KOPT-K1 (cell line): ENCODE measurements at regions not wholly inside any gene's neighbourhood (a gene's known extent, or its start where the extent isn't known, plus 50 kb on each side); places are given as distances from the start of the nearest gene placed in this dataset.

Source experiments
- H3K27ac ChIP-seq: fragments of 200-600 bp; sonication (generic); 2 replicates; pipeline ENCODE4 v1.5.1; 2016; ENCODE audit warnings: antibody characterized with exemption, mild to moderate bottlenecking, low read depth, low read length; ENCODE audit not compliant: poor library complexity, severe bottlenecking
- H3K36me3 ChIP-seq: fragments of 200-600 bp; sonication (generic); 2 replicates; pipeline ENCODE4 v1.5.1; 2017; ENCODE audit warnings: antibody characterized with exemption, mild to moderate bottlenecking, low read length, moderate library complexity; ENCODE audit not compliant: insufficient read depth
- H3K9me3 ChIP-seq: fragments of 200-600 bp; sonication (generic); 2 replicates; pipeline ENCODE4 v1.5.1; 2017; ENCODE audit warnings: antibody characterized with exemption, low read length, mild to moderate bottlenecking; ENCODE audit not compliant: insufficient read depth, poor library complexity, severe bottlenecking

DNA sequence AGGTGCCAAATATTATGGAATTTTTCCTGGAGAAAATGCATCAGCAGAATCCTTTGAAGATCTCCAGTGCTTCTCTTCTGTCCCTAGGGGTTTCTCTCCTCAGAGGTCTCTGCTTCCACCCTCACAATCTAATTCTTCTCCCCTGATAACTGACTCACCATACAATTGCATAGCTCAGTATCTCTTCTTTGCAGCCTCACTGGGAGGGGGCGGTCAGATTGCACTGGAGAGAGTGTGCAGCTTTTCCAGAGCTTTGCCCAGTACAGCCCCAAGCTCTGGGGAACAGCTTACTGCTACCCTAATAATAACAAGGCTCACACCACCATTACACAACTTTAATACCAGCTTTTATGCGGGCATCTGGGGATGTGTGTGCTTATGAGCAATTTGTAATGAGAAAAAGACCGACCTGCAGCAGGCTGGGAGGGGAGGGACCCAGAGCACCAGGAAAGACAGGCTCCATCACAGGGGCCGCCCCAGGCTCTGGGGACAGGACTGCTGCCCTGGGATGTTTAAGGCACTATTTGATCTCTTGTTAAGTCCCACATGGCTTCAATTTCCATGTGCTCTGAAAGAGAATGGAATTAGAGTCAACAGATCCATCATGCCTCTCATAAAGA lies 276.6 kb upstream of the SIX2 start:
- no peaks in the 10 kb centered on the region for H3K36me3 ChIP-seq
- no peaks in the 10 kb centered on the region for H3K9me3 ChIP-seq
- no peak overlapping the region for H3K27ac ChIP-seq

DNA sequence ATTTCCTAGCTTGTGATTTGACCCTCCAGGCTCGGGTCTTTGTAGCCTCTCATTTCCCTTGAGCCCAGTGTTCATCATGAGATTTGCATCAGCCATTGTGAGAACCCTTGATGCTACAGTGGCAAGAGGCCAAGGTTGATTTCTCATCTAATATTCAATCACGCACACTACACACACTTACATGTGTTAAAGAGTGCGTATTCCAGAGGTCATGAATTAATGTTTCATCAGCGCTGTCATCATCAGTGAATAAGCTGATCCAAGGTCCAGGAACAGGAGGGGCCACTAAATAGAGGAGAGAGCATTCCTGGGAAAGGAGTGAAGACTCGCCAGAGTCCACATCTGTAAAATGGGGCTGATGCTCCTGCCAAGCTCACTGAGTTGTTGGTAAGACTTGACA lies 276.1 kb upstream of the SIX2 start:
- Histone ChIP-seq H3K9me3 (no peaks in the 10 kb centered on the region), H3K36me3 (no peaks in the 10 kb centered on the region), H3K27ac (no peak overlapping the region)

DNA sequence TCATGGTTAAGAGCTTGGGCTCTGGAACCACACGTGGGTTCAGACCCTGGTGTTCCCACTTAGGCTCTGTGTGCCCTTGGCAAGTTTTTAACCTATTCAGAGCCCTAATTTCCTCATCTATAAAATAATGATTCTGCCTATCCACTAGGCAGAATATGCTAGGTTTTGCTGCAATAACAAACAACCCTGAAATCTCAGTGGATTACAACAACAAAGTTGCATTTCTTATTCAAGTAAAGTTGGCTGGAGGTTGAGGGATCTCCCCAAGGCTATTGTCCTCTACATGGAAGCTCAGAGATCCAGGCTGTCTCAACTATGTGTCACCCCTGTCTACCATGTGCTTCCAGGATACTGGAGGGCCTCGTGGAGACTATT lies 275.4 kb upstream of the SIX2 start:
- no peak overlapping the region for H3K27ac ChIP-seq
- no peaks in the 10 kb centered on the region for H3K36me3 ChIP-seq
- H3K9me3 ChIP-seq: no peaks in the 10 kb centered on the region

DNA sequence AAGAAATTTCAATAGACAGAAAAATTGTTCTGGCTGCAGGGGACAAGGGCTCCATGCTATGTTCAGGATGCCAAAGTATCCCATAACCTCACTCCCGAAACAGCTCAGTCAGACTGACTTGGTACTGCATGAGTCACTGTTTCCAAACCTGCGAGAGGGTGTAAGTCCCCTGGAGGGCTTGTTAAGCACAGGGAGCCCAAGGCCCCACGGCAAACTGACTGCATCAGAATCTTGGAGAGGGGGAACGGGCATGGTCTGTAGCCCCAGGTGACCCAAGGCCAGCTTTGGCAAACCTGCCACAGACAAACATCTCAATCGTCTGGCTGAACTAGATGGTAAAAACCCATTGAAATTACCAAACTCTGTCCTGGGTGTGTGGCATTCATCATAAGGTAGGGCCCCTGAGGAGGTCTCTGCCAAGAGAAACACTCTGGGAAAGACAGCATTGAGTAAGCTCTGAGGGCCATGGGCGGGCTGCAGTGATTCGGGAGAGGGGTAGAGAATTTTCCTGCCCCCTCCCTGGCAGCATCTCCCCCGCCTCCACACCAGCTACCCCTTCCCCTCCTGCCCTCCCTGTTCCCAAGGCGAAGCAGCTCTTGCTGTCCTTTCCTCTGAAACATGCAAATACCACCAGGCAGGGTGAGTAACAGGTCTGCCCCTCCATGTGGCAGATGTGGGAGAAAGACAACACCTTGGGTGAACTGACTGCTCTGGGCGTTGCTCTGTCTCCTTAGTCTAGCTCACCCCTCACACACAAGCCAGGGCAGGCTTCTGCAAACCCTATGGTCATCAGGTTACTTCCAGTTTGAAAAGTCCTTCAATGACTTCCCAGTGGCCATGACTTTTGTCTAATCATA lies 274.7 kb upstream of the SIX2 start:
- H3K9me3 ChIP-seq: no peaks in the 10 kb centered on the region

DNA sequence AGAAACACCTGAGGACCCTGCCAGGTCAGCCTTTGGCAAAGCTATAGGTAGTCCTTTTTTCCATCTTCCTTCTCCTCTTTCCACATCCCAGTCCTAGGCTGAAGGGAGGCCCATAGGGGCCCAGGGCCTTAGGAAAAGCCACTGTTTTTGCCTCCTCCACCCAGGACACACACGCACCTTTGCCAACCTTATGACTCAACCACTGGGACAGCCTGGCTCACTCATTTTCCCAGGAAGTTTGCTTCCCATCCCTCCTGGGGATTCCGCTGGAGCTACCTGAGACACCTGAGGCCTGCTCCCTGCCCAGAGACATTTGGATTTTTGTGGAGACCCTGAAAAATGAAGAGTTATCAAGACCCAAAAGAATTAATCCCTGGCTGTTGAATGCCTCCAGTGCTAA lies 273.4 kb upstream of the SIX2 start:
- Histone ChIP-seq H3K36me3 (no peaks in the 10 kb centered on the region), H3K9me3 (no peaks in the 10 kb centered on the region), H3K27ac (no peak overlapping the region)

More for the DNA sequence above, 274.7 kb upstream of the SIX2 start:
- H3K36me3 ChIP-seq: no peaks in the 10 kb centered on the region
- H3K27ac ChIP-seq: no peak overlapping the region

DNA sequence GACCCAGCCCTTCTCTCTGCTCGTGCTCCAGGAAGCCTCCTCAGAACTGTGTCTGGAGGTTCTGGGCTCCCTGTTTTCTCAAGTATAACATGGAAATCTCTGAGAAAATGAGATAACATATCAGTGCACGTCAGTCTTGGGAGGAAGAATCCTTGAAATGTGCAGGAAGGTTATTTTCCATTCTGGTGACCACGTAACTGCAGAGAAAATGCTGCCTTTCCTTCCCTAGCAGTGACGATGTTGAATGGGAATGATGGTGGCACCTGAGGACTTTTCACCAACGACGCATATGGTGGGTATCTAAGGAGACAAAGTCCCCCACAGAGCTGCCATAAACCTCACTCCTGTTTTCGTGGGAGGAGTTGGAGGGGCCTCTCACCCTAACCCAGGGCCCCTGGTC lies 272.1 kb upstream of the SIX2 start:
- Histone ChIP-seq H3K36me3 (no peaks in the 10 kb centered on the region), H3K9me3 (no peaks in the 10 kb centered on the region), H3K27ac (no peak overlapping the region)

DNA sequence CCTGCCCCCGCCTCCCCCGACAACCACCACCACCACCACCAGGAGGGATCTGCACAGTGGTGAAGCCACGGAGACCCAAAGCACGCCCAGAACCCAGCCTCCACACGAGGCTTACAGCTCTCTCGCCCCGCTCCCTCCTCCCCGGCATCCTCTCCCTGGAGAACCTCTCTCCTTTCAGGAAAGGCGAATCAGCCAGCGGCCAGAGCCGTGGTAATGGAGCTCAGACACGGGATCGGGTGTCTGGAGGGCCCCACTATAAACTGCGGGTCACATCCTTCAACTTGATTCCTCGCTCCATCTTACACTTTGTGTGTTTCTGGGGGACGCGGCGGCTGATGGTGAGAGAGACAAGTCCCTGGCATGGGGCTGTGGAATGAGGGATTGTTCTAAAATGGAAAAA lies 271.5 kb upstream of the SIX2 start:
- Histone ChIP-seq H3K27ac (no peak overlapping the region), H3K36me3 (no peaks in the 10 kb centered on the region), H3K9me3 (no peaks in the 10 kb centered on the region)

DNA sequence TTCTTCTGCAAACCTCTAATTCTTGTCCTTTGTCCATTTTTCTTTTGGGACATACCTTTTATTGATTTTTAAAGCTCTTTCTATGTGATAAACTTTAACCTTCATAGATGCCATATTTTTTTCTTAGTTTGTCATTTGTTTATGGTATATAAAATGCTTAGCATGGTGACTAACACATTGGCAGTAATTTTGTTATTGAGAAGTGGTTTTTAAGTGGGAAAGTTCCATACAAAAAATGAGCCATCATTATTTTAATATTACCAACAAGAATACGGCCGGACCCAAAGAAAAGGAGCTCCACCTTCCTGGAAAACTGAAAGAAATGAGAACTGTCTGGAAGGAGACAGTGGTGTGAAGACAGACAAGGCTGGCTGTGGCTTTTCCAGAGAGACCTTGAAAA lies 270.1 kb upstream of the SIX2 start:
- no peaks in the 10 kb centered on the region for H3K36me3 ChIP-seq
- no peaks in the 10 kb centered on the region for H3K9me3 ChIP-seq
- no peak overlapping the region for H3K27ac ChIP-seq

DNA sequence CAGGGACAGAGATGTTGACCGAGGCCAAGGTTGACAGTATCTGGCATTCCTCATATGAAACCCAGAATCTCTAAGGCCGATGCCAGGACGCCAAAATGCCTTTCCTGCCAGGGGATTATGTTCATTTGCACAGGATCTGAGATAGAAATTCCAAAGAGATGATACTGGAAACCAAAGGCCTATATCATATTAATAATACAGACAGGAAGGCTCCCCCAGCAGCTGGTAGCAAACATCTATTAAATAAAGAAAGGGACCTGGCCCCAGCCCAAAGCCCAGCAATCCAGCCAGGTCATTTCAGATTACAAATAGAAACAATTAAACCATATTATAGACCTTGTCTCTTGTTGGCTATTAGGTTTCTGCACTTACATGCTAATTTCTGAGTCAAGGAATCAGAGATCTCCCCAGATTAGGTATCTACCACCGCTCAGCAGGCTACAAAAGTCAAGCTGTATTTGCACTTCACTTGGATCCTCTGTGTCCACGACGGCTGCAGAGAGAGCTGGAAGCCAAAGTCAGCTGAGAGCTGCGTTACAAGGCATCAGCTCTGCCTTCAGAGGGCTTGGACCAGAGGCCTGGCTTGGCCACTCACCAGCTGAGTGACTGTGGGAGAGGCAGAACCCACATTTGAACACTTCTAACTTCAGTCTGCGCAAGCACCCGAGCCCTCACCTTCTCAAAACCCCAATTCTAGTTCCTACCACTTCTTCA lies 269.3 kb upstream of the SIX2 start:
- no peaks in the 10 kb centered on the region for H3K9me3 ChIP-seq
- H3K36me3 ChIP-seq: no peaks in the 10 kb centered on the region
- H3K27ac ChIP-seq: no peak overlapping the region

DNA sequence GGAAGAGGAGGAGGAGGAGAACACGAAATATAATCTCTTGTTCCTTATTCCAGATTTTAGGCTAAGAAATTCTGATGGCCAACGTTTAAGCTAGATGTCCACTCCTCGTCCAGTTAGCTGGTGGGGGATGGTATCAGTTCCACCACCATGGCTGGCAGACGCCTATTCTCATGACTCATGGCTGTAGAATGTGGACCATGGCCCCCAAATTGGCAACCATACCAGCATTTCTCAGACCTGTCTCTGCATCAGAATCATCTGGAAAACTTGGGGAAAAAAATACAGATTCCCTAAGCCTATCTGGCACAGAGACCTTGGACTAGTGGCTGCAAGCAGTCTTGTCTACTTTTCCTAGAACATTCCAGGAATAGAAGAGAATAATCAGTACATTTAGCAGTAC lies 267.7 kb upstream of the SIX2 start:
- Histone ChIP-seq H3K27ac (no peak overlapping the region), H3K9me3 (no peaks in the 10 kb centered on the region), H3K36me3 (no peaks in the 10 kb centered on the region)

DNA sequence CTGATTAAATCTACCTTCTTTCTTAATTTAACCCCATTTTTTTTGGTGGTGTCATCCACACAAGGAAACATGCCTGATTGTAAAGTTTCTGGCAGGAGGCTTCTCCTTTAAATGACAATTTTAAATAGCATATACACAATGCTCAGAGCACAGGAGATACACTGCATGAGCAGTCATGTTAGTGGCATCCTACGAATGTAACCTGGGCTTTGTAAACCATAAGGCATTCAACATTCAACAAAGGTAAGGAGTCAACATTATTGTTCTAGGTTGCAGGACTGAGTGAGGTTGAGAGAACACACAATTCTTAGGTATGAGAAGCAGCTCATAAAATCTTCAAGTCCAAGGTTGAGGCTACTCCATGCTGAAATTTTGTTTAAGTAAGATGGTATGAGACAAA lies 266.6 kb upstream of the SIX2 start:
- no peaks in the 10 kb centered on the region for H3K36me3 ChIP-seq
- H3K9me3 ChIP-seq: no peaks in the 10 kb centered on the region
- no peak overlapping the region for H3K27ac ChIP-seq

DNA sequence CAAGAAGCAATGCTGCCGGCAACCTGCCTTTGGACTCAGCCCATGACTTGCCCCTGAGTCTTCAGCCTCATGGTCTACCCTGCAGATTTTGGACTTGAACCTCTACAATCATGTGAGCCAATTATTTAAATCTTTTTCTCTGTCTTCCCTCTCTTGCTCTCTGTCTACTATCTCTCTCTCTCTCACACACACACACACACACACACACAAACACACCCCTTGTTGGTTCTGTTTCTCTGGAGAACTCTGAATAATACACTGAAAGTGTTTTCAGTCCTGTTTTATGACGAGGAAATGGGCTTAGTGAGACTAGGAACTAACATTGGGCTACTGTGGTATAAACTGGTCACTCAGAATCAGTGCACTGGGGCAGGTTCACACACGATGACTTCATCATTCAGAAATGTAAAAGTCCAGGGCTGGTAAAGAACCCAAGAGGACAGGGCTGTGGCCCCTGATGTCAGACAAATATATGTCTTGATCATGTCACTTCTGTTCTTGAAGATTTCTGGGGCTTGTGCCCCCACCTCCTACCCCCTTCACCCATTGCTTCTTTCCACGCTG lies 266.1 kb upstream of the SIX2 start:
- Histone ChIP-seq H3K27ac (no peak overlapping the region), H3K36me3 (no peaks in the 10 kb centered on the region)

DNA sequence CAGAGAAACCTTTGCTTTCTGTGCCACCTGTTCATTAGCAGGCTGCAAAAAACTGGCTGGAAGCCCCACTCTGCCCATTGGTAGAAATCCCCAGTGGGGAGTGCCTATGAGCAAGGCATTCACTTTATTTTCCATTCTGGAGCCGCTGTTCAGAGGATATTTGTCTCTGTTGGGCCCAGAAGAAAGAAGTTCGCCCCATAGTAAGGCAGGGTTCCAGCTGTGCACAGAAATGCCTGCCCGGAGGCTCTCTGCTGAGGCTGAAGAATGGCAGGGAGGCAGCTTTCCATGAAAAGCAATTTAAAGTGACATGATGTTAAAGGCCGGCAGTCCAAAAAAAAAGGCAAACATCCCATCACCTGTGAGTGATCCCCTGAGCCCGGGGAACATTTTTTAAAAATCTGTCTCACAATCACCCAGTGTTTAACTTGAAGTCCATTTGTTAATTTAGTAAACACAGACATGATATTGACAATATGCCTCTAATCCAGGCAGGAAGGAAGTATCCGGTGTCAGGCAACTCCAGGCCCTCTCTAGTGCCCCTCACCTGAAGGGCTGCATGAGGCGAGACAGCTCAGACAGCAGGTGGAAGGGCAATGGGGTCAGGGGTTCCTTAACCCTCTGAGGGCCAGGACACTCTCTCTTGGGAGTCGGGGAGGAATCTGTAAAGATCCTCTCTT lies 265.1 kb upstream of the SIX2 start:
- Histone ChIP-seq H3K36me3 (no peaks in the 10 kb centered on the region), H3K27ac (no peak overlapping the region), H3K9me3 (no peaks in the 10 kb centered on the region)

More for the DNA sequence above, 266.1 kb upstream of the SIX2 start:
- no peaks in the 10 kb centered on the region for H3K9me3 ChIP-seq

DNA sequence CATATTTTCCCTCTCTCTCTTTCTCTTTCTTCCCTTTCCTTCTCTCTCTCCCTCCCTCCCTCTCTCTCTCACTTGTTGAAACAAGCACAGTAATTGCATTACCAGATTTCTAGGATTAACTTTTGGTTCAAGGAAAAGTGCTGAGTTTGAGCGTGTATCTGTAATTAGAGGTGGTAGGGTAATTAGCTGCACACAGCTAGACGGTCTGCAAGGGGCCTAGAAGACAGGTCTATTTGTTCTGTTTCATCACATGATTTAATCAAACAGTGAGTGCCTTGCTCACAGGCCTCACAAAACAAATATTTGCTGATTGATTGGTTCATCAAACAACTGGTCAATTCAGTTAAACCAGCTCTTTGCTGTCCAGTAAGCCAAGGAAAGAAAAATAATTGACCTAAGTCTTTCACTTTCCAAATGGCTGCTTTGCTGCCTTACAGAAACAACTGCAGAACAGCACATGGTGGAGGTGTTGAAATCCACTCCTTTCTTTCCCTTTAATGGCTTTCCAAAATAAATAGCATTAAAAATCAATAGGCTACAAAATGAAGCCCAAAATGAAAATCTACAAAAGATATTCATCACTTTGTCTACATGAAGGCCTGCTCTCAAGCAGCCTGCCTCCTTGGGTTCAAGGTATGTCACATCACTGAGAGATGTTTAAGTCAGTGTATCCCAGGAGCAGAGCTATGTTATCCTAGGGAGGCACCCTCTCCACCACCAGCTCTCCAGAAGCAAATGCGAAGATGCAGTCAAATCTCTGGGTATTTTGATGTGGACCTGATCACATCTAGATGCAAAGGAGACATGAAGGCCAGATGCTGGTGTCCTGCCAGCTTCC lies 264.4 kb upstream of the SIX2 start:
- H3K27ac ChIP-seq: no peak overlapping the region
- H3K36me3 ChIP-seq: no peaks in the 10 kb centered on the region
- H3K9me3 ChIP-seq: no peaks in the 10 kb centered on the region
